ENCODE measurements at regions not wholly inside any gene's neighbourhood (a gene's known extent, or its start where the extent isn't known, plus 50 kb on each side); places are given as distances from the start of the nearest gene placed in this dataset.
A peak's percentile ranks its signal among the peaks of the same experiment; 100 is the strongest.
"Not testable (repeated sequence)": the region's sequence is repeated elsewhere in the genome, so short reads cannot be mapped to it uniquely, and the experiment has no call there.

GRCh38 chr1:148257886-148258285 is 105.8 kb upstream of the NBPF11 start:
- H3K36me3 ChIP-seq (ENCODE audit: control insufficient read depth, insufficient read depth, low read length); CTCF ChIA-PET (ENCODE audit: low intra/inter-chr PET ratio); H3K27me3 ChIP-seq (ENCODE audit: control insufficient read depth in 2 of 2, insufficient read depth in 2 of 2, low read length in 2 of 2); H3K9me3 ChIP-seq (replicated peaks; ENCODE audit: control insufficient read depth, insufficient read depth, low read depth, low read length); H3K4me1 ChIP-seq (replicated peaks in 1 of 2; ENCODE audit: control insufficient read depth in 2 of 2, insufficient read depth in 2 of 2, low read length in 2 of 2); in situ Hi-C loops (cut with MboI); H3K4me2 ChIP-seq (ENCODE audit: insufficient read depth, low read length); H3K27ac ChIP-seq (ENCODE audit: extremely low read depth, low read depth, low read length); H3K79me2 ChIP-seq (ENCODE audit: control insufficient read depth, insufficient read depth, low read length); H2AFZ ChIP-seq (ENCODE audit: low read depth, low read length); DNase-seq (ENCODE audit: extremely low read depth in 1 of 4, low spot score in 3 of 4); H3K4me3 ChIP-seq; H3K9me1 ChIP-seq (ENCODE audit: control insufficient read depth, insufficient read depth, low read length); POLR2A ChIA-PET; BruUV-seq (replicated peaks); intact Hi-C loops (cut with micrococcal nuclease); ATAC-seq; H4K20me1 ChIP-seq (replicated peaks; ENCODE audit: control insufficient read depth, insufficient read depth, low read length); FAIRE-seq; H3K9ac ChIP-seq (ENCODE audit: insufficient read depth in 1 of 2, low read depth in 2 of 2, low read length in 2 of 2): not testable (repeated sequence)
- 0 out of 2 replicates have a peak, but pooled peaks have one; percentile 21 for TF ChIP-seq FOSL1 (tag; conservative IDR thresholded peaks at IDR 0.05)
- 2% methylated on average over 4 of the region's 4 CpGs for WGBS (ENCODE audit: insufficient coverage, low coverage, missing lambda C conversion rate)

- CTCF ChIA-PET (ENCODE audit: low intra/inter-chr PET ratio) = not testable (repeated sequence)
- peak; percentile 93 for ATAC-seq
- peak overlapping the region; percentile 43; the same call in 1 of the 2 replicates for H3K4me2 ChIP-seq (ENCODE audit: insufficient read depth, low read length)
- TF ChIP-seq, protein P1, sequence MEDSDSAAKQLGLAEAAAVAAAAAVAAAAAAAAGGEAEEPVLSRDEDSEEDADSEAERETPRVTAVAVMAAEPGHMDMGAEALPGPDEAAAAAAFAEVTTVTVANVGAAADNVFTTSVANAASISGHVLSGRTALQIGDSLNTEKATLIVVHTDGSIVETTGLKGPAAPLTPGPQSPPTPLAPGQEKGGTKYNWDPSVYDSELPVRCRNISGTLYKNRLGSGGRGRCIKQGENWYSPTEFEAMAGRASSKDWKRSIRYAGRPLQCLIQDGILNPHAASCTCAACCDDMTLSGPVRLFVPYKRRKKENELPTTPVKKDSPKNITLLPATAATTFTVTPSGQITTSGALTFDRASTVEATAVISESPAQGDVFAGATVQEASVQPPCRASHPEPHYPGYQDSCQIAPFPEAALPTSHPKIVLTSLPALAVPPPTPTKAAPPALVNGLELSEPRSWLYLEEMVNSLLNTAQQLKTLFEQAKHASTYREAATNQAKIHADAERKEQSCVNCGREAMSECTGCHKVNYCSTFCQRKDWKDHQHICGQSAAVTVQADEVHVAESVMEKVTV (CRISPR knock-in tag; IDR thresholded peaks at IDR 0.05) = 0 out of 2 replicates have a peak, but pooled peaks have one; percentile 48
- peak in 1 of 2 experiments; percentile 28; a peak in 1 of 4 replicates for TF ChIP-seq MAZ (CRISPR knock-in tag; conservative IDR thresholded peaks at IDR 0.05 in 1 of 2, IDR thresholded peaks at IDR 0.05 in 1 of 2)
Measured at GRCh38 chr1:148254611-148255429, 102.7 kb upstream of the NBPF11 start.

More at GRCh38 chr1:148254611-148255429, 102.7 kb upstream of the NBPF11 start:
- peak overlapping the region; percentile 76 for H2AFZ ChIP-seq (ENCODE audit: low read depth, low read length)
- H3K9me1 ChIP-seq (ENCODE audit: control insufficient read depth, insufficient read depth, low read length); H3K4me3 ChIP-seq; H3K27ac ChIP-seq (ENCODE audit: extremely low read depth, low read depth, low read length); H3K27me3 ChIP-seq (ENCODE audit: control insufficient read depth in 2 of 2, insufficient read depth in 2 of 2, low read length in 2 of 2); H3K9me3 ChIP-seq (replicated peaks; ENCODE audit: control insufficient read depth, insufficient read depth, low read depth, low read length); H3K9ac ChIP-seq (ENCODE audit: insufficient read depth in 1 of 2, low read depth in 2 of 2, low read length in 2 of 2); intact Hi-C loops (cut with micrococcal nuclease); BruUV-seq (replicated peaks); H3K36me3 ChIP-seq (ENCODE audit: control insufficient read depth, insufficient read depth, low read length); POLR2A ChIA-PET; H4K20me1 ChIP-seq (replicated peaks; ENCODE audit: control insufficient read depth, insufficient read depth, low read length); H3K79me2 ChIP-seq (ENCODE audit: control insufficient read depth, insufficient read depth, low read length); in situ Hi-C loops (cut with MboI); H3K4me1 ChIP-seq (replicated peaks in 1 of 2; ENCODE audit: control insufficient read depth in 2 of 2, insufficient read depth in 2 of 2, low read length in 2 of 2): not testable (repeated sequence)
- 9% methylated on average over 11 of the region's 16 CpGs for WGBS (ENCODE audit: insufficient coverage, low coverage, missing lambda C conversion rate)
- FAIRE-seq = peak; percentile 88
- DNase-seq (ENCODE audit: extremely low read depth in 1 of 4, low spot score in 3 of 4) = peak; percentile 18 to 54 (median 38)

Measured in K562 (cell line).